KMS-11 (cell line): ENCODE measurements at regions not wholly inside any gene's neighbourhood (a gene's known extent, or its start where the extent isn't known, plus 50 kb on each side); places are given as distances from the start of the nearest gene placed in this dataset.
"Not testable (repeated sequence)": the region's sequence is repeated elsewhere in the genome, so short reads cannot be mapped to it uniquely, and the experiment has no call there.

Experiments
- H2AFZ ChIP-seq: fragments of 200-600 bp; sonication (generic); 2 replicates; pipeline ENCODE4 v1.6.1; 2016; ENCODE audit warnings: antibody characterized with exemption, mixed run types, low read depth
- H3K27ac ChIP-seq: fragments of 200-600 bp; sonication (generic); 2 replicates; pipeline ENCODE4 v1.6.1; 2016; ENCODE audit warnings: mild to moderate bottlenecking, mixed run types
- H3K27me3 ChIP-seq: fragments of 200-600 bp; sonication (generic); 2 replicates; pipeline ENCODE4 v1.6.1; 2017; ENCODE audit warnings: mild to moderate bottlenecking, low read depth, mixed run types, moderate library complexity; ENCODE audit not compliant: insufficient read depth
- H3K36me3 ChIP-seq: fragments of 200-600 bp; sonication (generic); 2 replicates; pipeline ENCODE4 v1.6.1; 2017; ENCODE audit warnings: mild to moderate bottlenecking, mixed run types; ENCODE audit not compliant: insufficient read depth
- H3K4me1 ChIP-seq: fragments of 200-600 bp; sonication (generic); 2 replicates; pipeline ENCODE4 v1.6.1; 2016; ENCODE audit warnings: mild to moderate bottlenecking, low read depth, mixed run types; ENCODE audit not compliant: poor library complexity, severe bottlenecking
- H3K4me2 ChIP-seq: fragments of 200-600 bp; sonication (generic); 2 replicates; pipeline ENCODE4 v1.7.0; 2016; ENCODE audit warnings: mild to moderate bottlenecking, mixed run types
- H3K4me3 ChIP-seq: fragments of 200-600 bp; sonication (generic); IDR thresholded peaks from 2 replicates; pipeline ENCODE4 v1.6.1; 2017; ENCODE audit warnings: low read depth, low read length, mixed read lengths; ENCODE audit not compliant: insufficient read depth
- H3K79me2 ChIP-seq: fragments of 200-600 bp; sonication (generic); 2 replicates; pipeline ENCODE4 v1.6.1; 2016; ENCODE audit warnings: low read depth, mixed run types; ENCODE audit not compliant: insufficient read depth
- H3K9ac ChIP-seq: fragments of 200-600 bp; sonication (generic); 2 replicates; pipeline ENCODE4 v1.6.1; 2016; ENCODE audit warnings: mild to moderate bottlenecking, mixed run types
- H4K20me1 ChIP-seq: fragments of 200-600 bp; sonication (generic); 2 replicates; pipeline ENCODE4 v1.6.1; 2016; ENCODE audit warnings: mild to moderate bottlenecking, mixed run types; ENCODE audit not compliant: insufficient read depth
- CTCF ChIP-seq: fragments of 200-600 bp; sonication (generic); conservative IDR thresholded peaks from 2 replicates; pipeline ENCODE4 v1.6.1; 2017; ENCODE audit warnings: low read depth, mild to moderate bottlenecking, antibody characterized with exemption, low read length, moderate library complexity, mixed read lengths

- Histone ChIP-seq H3K79me2 (no peaks in the 10 kb centered on the region), H3K4me1 (no peaks in the 10 kb centered on the region), H3K4me2 (no peak overlapping the region), H3K4me3 (no peak overlapping the region), H4K20me1 (no peaks in the 10 kb centered on the region), H3K9ac (no peak overlapping the region), H3K27ac (no peak overlapping the region), H3K36me3 (no peaks in the 10 kb centered on the region), H2AFZ (no peak overlapping the region), H3K27me3 (no peaks in the 10 kb centered on the region)
- no peak for TF ChIP-seq CTCF
Measured at GRCh38 chr16:79380995-79381602, 219.4 kb downstream of the MAF start.

- Histone ChIP-seq H4K20me1 (no peaks in the 10 kb centered on the region), H3K36me3 (no peaks in the 10 kb centered on the region), H2AFZ (no peak overlapping the region), H3K4me2 (no peak overlapping the region), H3K4me3 (no peak overlapping the region), H3K4me1 (no peaks in the 10 kb centered on the region), H3K27ac (no peak overlapping the region), H3K27me3 (no peaks in the 10 kb centered on the region), H3K79me2 (no peaks in the 10 kb centered on the region), H3K9ac (no peak overlapping the region)
- TF ChIP-seq CTCF = no peak
Measured at GRCh38 chr16:79379095-79379494, 221.4 kb downstream of the MAF start.

GRCh38 chr16:79377082-79377481, 223.5 kb downstream of the MAF start:
- not testable (repeated sequence) for H3K4me2 ChIP-seq, H3K9ac ChIP-seq, H2AFZ ChIP-seq, H3K36me3 ChIP-seq, H3K27me3 ChIP-seq, H3K79me2 ChIP-seq, H3K4me3 ChIP-seq, H4K20me1 ChIP-seq, H3K4me1 ChIP-seq, H3K27ac ChIP-seq

- H3K4me3 ChIP-seq = no peak overlapping the region
- H2AFZ ChIP-seq = no peak overlapping the region
- no peaks in the 10 kb centered on the region for H3K79me2 ChIP-seq
- no peaks in the 10 kb centered on the region for H4K20me1 ChIP-seq
- no peaks in the 10 kb centered on the region for H3K4me1 ChIP-seq
- no peak for TF ChIP-seq CTCF
- no peak overlapping the region for H3K4me2 ChIP-seq
- H3K9ac ChIP-seq = no peak overlapping the region
- no peaks in the 10 kb centered on the region for H3K36me3 ChIP-seq
- no peak overlapping the region for H3K27ac ChIP-seq
- no peaks in the 10 kb centered on the region for H3K27me3 ChIP-seq
Measured at GRCh38 chr16:79375351-79375750, 225.2 kb downstream of the MAF start.

GRCh38 chr16:79372503-79373184, 227.9 kb downstream of the MAF start:
- H3K9ac ChIP-seq = no peak overlapping the region
- no peak overlapping the region for H3K4me3 ChIP-seq
- no peak overlapping the region for H3K27ac ChIP-seq
- H2AFZ ChIP-seq = no peak overlapping the region
- TF ChIP-seq CTCF = no peak
- no peaks in the 10 kb centered on the region for H3K4me1 ChIP-seq
- H3K36me3 ChIP-seq = no peaks in the 10 kb centered on the region
- no peaks in the 10 kb centered on the region for H3K79me2 ChIP-seq
- no peaks in the 10 kb centered on the region for H4K20me1 ChIP-seq
- no peak overlapping the region for H3K4me2 ChIP-seq
- H3K27me3 ChIP-seq = no peaks in the 10 kb centered on the region
